Activated CD4-positive, alpha-beta T cell treated with anti-CD3 and anti-CD28 coated beads, Interleukin-2, Interleukin-6, amounts not matched to agents 100 ng/mL and 50 ng/mL, durations not matched to agents 16 hours and 8 hours (primary cell): ENCODE measurements at regions not wholly inside any gene's neighbourhood (a gene's known extent, or its start where the extent isn't known, plus 50 kb on each side); places are given as distances from the start of the nearest gene placed in this dataset.
A peak's percentile ranks its signal among the peaks of the same experiment; 100 is the strongest.
"Not testable (repeated sequence)": the region's sequence is repeated elsewhere in the genome, so short reads cannot be mapped to it uniquely, and the experiment has no call there.

ENCODE experiments used
- DNase-seq: peaks from one replicate; pipeline ENCODE4 v3.0.0-alpha.2; 2020

DNA sequence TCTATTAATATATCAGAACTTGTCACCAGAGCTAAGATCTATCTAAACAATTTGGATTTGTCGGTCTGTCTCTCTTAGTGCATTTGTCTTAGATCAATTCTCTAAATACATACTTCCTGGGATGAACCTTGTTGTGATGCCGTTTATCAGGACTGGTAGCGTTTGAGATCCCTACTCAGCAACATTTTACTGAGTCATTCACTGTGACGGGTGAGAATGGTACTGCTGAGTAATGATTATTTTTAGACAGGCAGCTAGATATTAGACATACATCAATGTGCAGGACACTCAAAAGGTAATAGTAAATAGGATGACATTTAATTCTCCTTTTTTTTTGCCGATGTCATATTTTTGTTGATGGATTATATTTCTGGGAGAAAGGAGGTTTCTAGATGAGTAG, 209.0 kb downstream of the CSNK1G3 start:
- DNase-seq, result no peak

GRCh38 chr5:123720339-123720738, 208.4 kb downstream of the CSNK1G3 start:
- no peak for DNase-seq

DNA sequence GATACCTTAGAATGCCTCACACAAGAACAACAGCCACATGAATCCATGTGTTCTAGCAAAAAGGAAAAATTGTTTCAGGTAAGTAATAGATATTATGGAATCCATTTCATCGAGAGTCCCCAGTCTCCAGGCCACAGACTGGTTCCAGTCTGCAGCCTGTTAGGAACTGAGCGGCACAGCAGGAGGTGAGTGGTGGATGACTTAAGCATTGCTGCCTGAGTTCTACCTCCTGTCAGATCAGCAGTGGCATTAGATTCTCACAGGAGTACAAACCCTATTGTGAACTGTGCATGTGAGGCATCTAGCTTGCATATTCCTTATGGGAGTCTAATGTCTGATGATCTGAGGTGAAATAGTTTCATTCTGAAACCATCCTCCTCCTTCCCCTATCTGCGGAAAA, 207.0 kb downstream of the CSNK1G3 start:
- DNase-seq, result no peak

- DNase-seq, result no peak
These were observed 206.3 kb downstream of the CSNK1G3 start for GRCh38 chr5:123718238-123718637.

GRCh38 chr5:123717139-123717538, 205.2 kb downstream of the CSNK1G3 start:
- DNase-seq, result no peak

- DNase-seq, result no peak
These were observed 198.1 kb downstream of the CSNK1G3 start for GRCh38 chr5:123710031-123710430.

- DNase-seq, result no peak
These were observed 197.4 kb downstream of the CSNK1G3 start for GRCh38 chr5:123709422-123709821.

GRCh38 chr5:123708074-123708806, 196.3 kb downstream of the CSNK1G3 start:
- DNase-seq, result no peak

DNA sequence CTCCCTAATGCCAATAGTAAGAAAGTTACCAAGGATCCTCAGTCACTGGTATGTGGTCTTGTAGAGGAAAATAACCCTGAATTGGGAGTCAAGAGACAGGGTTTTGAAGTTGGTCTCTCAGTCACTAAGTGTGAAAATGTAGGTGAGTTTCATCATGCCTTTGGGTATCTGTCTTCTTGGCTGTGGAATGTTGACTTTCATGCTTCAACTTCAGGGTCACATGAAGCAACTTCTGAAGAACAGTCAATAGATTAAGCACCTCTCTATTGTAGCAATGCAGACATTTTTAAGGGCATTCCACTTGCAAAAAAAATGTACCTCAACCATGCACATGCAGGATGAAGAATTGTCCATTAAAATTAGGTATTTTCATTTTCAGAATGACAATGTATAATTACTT, 194.6 kb downstream of the CSNK1G3 start:
- no peak for DNase-seq

DNA sequence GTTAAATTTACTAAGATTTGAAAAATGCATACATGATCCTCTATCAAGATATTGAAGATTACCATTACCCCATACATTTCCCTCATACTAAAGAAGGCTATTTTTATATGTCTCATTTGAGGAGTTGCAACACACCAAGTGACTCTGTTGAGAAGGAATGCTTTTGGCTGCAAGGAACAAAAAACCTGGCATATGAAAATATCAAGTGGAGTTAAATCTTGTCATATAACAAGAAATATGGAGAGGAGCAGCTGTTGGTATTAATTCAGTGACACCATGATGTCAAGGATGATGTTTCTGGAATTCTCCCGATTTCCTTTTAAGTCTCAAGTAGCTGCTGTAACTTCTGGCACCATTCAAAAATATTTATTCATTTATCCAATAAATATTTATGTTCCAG, 193.8 kb downstream of the CSNK1G3 start:
- no peak for DNase-seq

DNA sequence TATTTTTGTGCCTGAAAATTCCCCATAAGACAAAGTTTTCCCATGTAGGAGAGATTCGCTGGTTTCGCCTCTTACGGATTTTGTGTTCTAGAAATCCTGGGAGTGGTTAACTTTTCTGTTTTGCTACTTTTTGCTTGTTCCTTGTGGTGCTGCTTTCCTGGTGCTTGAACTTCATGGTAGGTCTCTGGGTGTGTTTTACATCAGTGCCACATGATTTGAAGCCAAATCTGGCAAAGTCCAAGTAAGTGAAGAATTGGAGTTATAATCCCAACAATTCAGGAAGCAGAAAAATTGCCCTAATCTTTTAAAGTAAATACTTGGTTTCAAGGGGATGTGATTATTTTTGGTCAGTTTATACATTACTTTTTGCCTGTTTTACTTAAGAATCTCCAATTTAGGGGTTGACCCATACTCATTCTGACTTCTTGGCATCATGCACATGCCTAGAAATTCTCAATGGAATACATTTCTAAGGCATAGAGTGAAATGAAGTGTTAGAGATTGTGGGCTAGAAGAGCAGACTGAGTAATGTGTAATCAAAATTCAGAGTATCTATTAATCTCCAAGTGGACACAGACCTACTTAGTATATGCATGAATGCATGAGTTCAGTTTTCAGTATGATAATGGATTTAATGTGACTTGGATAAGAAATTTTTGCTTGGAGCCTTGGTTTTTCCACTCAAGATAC, 189.7 kb downstream of the CSNK1G3 start:
- no peak for DNase-seq

- no peak for DNase-seq
These were observed 188.8 kb downstream of the CSNK1G3 start for GRCh38 chr5:123700624-123701287.

DNA sequence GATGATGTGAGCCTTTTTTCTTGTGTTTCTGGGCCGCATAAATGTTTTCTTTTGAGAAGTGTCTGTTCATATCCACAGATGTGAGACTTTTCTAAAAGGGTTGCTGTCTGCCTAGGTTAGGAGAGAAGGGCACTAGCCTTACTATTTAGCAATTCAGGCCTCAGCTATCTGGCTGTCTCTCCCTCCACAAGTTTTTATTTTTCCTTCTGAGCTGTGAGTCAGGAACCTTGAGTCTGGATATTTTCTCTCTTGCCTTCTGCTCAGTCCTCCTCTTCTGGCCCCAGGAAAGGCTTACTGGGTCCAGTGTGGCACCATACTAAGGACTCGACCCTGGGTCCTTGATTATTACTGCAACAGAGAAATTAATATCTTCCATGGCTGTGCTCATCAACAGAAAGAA, 187.6 kb downstream of the CSNK1G3 start:
- DNase-seq, result no peak

DNA sequence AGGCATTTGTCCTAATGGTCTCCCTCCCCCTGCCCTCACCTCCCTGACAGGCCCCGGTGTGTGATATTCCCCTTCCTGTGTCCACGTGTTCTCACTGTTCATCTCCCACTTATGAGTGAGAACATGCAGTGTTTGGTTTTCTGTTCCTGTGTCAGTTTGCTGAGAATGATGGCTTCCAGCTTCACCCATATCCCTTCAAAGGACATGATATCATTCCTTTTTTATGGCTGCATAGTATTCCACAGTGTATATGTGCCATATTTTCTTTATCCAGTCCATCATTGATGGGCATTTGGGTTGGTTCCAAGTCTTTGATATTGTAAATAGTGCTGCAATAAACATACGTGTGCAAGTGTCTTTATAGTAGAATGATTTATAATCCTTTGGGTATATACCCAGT, 187.0 kb downstream of the CSNK1G3 start:
- DNase-seq, result not testable (repeated sequence)

GRCh38 chr5:123696921-123697341, 185.0 kb downstream of the CSNK1G3 start:
- no peak for DNase-seq

GRCh38 chr5:123690821-123691220, 178.8 kb downstream of the CSNK1G3 start:
- DNase-seq, result no peak

- no peak for DNase-seq
These were observed 169.1 kb downstream of the CSNK1G3 start for GRCh38 chr5:123681061-123681460.

- DNase-seq, result no peak
These were observed 161.1 kb downstream of the CSNK1G3 start for GRCh38 chr5:123673107-123673506.

DNA sequence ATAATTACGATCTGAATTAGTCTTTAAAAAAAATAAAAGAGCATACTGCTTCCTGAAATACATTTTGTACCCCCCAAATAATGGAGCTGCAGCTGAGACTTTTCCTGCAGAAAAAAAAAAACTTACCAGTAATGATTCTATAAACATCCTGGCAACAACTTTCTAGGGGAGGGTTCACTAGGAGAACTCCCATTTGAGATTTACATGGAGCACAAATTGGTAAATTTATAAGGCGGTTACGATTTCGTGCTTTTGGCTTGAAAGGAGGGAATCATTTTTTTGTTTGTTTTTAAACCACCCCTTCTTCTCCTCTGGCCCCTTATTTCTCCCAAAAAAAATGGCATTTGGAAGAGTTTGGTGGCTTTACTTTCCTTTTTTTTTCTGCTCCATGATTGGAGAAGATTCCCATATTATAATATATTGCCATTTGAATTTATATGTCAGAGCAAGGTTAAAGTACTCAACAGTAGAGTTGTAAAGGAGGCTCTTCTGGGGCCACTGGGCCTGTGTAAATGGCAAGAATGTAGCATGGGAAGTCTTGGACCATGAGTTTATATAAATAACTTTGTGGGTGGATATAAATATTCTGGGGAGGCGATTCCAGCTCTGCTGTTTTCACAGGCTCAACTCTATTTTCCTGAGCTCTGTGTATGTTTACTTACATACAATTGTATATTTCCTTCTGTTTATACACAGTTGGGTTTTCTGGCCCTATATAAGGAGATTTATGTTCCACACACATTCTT, 159.9 kb downstream of the CSNK1G3 start:
- DNase-seq, result no peak

- DNase-seq, result peak; percentile 62
These were observed 159.1 kb downstream of the CSNK1G3 start for GRCh38 chr5:123671042-123671441.
